NCI-H2171 treated with DMSO at 0.1 percent for 48 hours (cell line): ENCODE measurements at regions not wholly inside any gene's neighbourhood (a gene's known extent, or its start where the extent isn't known, plus 50 kb on each side); places are given as distances from the start of the nearest gene placed in this dataset.

Experiments used
- DNase-seq: peaks from one replicate; lab custom pipeline; 2025; lab: John Stamatoyannopoulos, UW

DNA sequence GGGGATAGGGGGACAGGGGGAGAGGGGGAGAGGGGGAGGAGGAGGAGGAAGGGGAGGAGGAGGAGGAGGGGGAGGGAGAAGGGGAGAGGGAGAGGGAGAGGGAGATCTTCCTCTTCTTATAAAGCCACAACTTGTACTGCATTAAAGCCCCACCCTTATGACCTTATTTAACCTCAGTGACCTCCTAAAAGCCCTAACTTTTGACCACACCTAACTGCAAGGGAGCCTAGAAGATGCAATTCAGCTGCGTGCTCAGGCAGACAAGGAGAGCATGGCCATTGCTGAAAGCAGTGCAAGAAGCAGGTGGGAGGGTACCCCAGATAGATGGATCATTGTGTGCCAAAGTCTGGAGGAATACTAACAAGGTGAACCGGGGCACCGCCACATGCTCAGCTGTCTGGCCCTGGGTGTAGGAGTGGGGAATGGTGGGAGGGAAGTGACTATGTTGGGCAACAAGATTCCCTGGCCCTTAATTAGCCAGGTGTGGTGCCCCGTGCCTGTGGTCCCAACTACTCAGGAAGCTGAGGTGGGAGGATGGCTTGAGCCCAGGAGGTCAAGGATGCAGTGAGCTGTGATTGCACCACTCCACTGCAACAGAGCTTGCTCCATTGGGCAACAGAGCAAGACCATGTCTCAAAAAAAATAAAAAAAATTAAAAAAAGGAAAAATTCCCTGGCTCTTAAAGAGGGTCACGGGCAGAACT is 125.4 kb upstream of the BOD1 start:
- no peak for DNase-seq

DNA sequence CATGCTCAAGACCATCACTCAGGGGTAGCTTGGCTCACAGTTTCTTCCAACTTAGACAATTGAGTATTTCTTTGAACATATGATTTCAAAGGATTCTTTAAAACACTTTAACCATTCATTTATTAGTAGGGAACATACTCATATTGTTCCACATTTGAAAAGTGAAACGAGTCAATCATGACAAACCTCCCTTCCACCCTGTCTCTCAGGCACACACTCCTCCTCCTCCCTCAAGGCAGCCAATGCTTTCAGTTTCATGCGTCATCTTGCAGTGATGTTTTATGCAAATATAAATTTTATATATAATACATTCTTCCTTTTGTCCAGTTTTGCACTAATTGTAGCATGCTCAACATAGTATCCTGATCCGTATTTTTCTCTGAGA is 126.0 kb upstream of the BOD1 start:
- no peak for DNase-seq

DNA sequence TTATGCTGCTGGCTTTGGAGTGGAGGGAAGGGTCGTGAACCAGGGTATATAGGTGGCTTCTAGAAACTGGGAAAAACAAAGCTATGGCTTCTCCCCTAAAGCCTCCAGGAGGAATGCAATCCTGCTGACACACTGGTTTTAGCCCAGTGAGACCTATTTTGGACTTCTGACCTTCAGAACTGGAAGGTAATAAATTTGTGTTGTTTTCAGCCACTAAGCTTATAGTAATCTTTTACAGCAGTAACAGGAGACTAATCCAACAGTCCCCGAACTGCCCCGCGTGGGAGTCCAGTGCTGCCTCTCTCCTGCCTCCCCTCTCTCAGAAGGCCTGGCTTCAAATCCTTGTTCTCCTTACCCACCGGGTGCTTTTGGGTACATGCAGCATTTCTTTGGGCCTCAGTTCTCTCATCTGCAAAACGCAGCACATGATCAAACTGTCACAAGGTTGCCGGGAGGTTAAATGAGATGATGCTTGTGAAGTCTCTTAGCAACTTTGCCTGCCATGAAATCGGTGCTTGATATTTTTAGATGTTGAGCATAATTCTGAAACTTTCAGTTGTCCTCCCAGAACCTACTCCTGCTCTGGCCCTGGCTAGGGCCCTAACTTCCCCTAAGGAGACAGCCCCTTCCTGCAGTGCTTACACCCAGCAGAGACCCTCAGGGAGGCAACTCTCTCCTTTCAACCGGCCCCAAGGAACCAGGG is 127.3 kb upstream of the BOD1 start:
- no peak for DNase-seq

DNA sequence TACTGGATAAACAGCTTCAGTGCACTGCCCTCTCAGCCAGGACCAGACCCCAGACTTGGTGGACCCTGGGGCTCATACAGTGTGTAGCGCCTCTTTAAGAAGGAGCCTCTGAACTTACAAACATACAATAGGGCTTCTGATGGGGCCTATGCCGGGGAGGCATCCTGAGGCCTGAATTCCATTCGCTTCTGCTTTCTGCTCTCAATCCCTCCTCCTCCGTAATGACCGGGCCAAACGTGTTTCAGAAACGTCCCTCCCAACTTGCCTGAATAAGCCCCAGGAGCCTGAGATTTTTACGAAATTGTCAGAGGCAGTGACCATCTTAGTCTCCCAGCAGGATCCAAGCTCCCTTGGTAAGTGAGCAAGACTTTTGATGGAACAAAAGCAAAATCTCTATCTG is 128.1 kb upstream of the BOD1 start:
- DNase-seq: no peak

DNA sequence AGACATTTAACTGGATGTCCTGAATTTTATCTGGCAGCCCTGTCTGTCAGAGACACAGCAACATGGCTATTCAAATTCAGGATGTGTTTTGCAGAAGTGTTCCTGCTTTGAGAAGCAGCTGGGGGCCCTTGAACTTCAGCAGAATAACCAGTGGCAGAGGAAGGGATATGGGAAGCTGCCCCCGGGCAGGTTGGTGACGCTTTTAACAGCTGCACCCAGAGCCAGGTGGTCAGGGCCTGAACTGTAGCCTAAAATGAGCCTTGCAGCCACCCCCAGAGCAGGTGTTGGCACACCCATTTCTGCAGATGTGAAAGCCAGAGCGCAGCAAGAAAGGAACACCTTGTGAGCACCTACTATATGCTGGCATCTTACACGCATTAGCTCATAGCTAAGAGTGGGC is 128.7 kb upstream of the BOD1 start:
- DNase-seq: no peak

DNA sequence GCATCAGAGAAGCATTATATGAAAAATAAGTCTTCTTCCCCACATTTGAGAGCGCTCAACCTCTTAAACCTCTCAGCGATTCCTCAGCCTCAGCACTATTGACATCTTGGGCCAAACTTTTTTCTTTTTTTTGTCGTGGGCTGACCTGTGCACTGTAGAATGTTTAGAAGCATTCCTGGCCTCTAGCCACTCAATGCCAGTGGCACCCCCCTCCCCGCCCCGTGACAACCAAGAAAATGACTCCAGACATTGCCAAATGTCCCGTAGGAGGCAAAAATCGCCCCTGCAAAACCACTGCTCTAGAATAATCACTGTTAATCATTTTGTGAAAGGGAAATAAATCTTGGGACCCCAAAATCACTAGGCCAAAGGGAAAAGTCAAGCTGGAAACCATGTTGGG is 129.1 kb upstream of the BOD1 start:
- DNase-seq: no peak

DNA sequence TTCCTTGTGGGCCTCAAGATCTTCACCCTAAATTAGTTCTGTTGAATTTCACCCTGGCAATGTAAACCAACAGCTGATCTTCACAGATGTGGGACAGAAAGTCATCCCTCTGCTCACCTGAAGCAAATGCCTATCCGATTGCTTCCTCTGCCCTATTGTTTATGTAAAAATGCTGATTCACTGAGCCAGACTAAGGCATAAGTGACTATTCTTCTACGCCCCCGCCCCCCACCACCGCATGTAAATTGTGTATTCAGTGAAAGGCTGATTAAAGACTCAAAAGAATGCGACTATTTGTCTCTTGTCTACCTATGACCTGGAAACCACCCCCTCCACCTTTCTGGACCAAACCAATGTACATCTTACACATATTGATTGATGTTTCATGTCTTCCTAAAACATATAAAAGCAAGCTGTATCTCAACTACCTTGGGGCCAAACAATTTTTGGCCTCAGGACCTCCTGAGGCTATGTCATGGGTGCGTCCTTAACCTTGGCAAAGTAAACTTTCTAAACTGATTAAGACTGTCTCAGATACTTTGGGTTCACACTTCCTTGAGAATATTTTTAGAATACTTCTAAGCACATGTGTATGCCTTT is 129.7 kb upstream of the BOD1 start:
- DNase-seq: no peak

DNA sequence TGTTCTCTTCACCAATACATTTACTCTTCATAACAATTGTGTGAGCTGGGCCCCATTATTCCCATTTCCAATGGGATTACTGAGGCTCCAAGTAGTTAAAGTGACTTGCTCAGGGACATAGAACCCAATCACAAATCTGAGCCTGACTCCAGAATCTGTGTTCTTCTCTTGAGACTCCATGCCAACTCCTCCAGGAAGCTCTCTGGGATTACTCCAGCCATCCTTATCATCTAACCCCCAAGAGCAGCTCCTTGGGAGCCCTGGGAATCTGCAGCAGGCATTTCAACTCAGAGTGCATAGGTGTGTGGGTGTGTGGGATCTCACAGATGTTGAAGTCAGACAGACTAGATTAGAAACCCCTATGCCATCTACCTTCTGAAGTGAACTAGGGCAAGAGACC is 131.4 kb upstream of the BOD1 start:
- DNase-seq: no peak

DNA sequence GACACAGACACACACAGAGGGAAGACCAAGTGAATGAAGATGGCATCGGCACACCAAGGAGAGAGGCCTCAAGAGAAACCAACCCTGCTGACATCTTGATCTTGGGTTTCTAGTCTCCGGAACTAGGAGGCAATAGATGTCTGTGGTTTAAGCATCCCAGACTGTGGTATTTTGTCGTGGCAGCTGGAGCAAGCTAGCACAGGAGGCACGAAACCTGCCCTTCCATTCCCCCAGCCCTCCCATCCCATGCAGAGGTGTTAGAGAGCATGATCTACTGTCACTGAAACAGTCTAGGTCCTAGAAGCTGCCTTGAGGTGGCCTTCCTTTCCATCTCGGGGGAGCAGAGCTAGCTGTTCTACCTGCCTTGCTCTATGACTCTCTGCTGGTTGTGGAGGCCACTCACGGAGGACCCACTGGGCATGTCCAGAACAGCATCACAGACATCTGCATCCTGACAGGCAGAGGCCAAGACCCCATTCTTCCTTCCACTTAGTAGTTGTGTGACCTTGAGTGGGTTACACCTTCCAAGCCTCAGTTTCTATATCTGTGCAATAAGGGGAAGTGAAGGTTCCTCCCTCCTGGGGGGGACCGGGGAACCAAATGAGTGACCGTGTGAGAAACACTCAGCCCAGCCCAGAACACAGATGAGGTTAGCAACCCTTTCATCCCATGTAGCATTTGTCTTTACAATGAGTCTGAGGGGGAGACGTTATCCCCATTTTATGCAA is 134.3 kb upstream of the BOD1 start:
- no peak for DNase-seq

DNA sequence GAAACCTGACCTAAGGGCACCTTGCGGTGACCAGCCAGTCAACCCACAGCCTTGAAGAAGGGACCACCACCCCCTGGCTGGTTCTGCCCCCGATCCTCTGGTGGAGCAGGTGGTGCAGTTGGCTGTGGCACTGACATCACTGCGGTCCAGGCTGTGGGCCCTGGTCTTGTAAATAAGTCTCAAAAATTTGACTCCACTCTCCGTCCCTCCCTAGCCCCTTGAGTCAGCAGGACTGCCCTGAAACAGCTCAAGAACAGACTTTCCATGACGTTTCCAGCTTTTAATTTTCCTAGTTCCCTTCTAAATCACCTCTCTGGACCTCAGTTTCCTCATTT is 134.8 kb upstream of the BOD1 start:
- no peak for DNase-seq

DNA sequence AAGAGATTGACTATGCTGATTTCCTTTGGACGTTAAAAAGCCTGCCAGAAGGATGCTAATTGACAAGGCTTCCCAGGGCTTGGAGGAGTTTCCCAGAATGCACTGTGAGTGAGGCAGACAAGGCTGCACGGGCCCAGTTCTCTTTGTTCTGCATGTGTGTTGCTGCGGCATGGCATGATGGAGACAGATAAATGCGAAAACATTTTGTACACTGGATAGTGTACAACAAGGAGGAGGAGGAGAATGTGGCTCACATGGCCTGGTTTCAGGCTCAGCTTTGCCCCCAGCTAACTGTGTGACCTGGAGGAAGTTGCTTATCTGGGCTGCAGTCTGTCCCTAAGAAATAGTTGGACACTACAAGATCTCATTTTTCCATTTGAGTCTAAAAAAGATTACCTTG is 135.5 kb upstream of the CPEB4 start:
- no peak for DNase-seq

DNA sequence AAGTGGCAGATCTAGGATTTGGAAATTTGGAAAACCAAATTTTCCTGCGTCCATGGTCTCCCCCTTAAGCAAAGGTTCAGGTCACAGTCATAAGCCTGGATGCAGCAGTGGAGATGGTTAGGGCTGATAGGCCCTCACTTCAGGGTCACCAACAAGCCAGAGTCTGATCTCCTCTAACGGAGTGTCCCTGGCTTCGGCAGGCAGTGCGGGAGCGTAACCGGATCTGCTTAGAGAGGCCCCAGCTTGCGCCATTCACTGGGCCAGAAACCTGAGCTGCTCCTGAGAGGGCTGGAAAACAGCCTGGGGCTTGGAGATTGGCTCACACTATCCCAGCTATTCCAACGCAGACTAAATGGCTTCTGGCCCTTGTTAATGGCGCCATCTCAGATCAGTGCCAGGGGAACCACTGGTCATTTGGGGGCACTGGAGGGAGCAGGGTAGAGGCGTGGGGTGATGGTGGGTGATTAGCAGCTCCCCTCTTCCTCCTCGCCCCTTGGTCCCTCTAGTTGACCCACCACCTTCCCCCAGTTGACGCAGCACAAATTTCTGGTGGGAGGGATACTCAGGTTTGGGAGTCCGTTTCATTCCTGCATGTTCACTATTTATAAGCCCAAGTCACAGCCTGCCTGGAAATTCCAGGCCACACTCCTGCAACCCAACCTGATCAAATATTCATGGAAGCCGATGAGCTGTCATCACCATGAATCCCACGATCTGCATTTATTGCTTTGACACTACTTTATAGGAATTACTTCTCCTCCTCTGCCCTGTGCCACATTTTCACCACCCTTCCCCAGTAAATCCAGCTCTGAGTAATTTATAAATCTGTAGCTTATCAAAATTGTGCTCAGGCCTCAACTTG is 134.6 kb upstream of the CPEB4 start:
- peak; percentile 47 for DNase-seq

DNA sequence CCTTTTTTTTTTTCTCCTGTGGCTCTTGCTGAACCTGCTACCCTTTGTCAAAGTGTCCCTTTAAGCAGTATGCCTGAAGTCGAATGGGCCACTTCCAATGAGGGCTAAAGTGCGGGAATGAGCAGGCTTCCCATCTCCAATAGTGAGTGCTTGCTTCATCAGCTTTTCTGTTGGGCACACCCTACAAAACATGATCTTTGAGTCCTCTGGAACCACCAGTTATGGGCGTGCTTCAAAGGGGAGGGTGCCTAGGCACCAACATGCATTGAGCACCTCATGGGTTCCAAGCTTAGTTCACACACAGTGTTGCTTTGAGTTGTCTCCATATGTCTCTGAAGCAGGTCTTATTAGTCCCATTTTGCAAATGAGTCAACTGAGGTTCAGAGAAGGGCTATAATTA is 132.8 kb upstream of the CPEB4 start:
- no peak for DNase-seq

DNA sequence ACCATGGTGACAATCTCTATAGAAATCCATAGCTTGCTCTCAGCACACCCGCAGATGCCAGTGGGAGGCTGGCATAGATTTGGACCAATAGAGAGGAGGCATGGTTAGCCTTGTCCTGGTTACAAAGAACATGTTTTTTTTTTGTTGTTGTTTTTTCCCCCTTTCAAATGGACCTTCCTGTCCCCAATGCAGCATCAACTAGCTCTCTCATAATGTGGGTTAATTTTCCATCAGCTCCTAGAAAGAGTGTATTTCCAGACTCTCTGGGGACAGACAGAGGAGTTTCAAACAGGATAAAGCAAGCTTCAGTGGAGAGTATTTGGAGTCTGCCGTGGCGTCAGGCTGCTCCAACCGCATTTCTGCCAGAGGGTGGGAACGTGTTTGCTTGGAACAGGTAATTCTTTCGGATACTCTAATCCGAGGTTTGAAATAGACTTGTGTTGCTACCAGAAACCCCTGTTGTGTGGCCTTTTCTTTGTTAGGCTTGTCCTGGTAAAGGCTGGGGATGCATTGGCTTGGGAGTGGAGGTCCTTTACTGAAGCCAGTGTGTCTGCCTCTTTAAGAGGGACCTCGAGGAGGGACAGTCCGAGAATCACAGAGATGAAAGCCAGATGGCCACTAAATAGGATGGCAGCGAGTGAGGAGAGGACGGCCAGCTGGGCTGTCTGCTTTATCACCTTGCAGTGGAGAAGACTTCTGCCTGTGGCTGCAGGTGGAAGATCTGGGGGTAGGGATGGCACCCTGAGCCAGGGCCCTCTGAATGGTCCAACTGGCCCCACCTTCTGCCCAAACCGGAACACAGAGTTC is 130.5 kb upstream of the CPEB4 start:
- DNase-seq: no peak

DNA sequence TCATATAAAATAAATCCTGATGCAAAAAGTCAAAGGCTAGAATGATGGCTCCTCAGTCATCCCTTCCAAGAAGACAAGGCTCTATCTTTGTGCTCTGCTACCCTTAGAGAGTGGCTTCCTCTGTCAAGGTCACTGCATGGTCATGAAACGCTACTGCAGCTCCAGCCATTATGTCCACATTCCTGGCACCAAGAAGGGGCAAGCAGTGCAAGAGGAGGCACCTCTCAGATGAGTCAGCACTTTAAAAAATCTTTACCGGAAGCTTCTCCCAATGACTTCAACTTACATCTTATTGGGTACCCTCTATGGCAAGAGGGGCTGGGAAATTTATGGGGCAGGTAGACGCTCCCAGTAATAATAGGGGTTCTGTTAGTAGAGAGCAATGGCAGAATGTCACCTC is 129.5 kb upstream of the CPEB4 start:
- DNase-seq: no peak

DNA sequence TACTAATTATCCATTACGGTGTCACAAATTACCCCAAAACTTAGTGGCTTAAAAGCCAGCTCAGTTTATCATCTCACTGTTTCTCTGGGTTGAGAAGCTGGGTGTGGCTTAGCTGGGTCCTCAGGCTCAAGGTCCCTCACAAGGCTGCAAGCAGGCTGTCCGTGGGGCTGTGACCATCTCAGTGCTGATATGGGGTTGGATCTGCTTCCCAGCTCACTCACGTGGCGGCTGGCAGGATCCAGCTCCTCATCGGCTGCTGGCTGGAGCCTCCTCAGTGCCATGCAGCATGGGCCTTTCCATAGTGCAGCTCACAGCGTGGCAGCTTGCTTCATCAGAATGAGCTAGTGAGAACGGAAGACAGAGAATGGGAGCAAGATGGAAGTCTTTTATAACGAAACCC is 128.5 kb upstream of the CPEB4 start:
- DNase-seq: no peak

DNA sequence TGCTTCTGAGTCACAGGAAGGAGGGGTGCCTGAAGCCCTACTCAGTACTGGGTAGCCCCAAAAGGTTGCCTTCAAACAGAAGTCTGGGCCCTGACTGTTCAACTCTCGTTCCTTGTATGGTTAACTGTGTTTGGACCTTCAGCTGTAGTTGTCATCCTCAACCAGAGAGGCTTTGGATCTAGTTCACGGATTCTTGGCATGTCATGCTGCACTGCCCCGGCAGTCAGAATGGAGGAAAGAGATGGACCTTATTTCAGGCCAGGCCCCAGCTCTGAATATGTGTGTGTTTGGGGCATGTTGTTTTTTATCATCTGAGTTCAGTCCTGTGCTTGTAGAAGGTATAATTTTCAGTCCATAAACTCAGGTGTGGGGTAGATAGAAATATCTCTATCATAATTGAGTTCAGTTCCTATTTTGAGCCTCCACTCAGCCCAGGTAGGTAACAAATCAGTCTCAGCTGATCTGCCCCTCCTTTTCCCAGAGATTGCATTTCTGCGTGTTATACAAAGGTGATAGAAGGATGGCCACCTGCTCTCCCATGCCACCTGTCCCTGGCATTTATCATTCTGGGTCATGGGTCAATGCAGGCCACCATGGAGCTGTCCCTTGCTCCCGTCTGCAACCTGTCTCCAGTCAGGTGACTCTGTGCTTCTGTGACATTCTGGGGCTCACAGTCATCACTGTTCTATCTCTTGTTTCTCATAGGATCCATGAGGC is 127.5 kb upstream of the CPEB4 start:
- no peak for DNase-seq

DNA sequence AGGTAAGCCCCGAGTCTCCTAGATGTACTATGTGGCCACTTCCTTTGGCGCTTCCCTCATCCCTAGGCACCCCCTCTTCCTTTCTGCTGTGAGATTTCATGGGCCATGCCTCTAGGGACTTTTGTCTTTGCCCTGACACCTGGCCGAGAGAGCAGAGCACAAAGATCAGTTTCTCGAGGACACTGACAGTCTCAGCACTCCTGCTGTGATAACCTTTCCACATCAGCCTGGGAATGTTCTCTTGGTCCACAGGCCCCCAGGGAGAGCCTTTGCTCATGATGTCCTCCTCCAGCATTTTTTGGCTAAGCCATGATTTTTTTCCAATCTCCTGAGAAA is 127.0 kb upstream of the CPEB4 start:
- DNase-seq: no peak

DNA sequence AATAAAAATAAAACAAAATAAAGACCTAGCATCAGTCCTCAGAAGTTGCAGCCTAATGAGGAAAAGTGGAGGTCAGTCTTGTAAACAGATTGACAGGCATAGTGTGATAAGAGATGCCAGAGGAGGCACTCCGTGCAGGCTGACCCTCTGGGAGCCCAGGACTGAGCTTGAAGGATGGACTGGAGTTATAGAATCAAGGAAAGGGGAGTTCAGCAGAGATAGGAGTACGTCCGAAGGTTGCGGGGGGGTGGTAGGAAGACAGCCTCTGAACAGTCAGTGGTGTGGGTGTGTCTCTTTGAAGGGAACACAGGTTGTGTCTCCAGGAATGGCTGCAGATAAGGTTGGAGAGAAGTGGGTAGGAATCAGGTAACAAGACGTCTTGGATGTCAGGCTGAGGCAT is 126.1 kb upstream of the CPEB4 start:
- no peak for DNase-seq

DNA sequence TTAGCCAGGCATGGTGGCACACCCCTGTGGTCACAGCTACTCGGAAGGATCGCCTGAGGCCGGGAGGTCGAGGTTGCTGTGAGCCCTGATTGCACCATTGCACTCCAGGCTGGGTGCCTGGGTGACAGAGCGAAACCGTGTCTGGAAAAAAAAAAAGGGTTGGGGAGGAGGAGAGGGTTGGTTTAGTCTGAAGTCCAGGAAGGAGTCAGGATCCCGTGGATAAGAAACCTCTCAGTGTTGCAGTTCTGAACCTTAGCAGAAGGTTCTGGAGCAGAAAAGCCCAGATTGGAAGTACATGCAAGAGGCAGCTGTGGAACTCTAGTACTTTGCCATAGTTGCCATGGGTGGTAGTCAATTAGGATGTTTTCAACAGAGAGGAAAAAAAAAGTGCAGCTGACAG is 125.2 kb upstream of the CPEB4 start:
- DNase-seq: no peak

DNA sequence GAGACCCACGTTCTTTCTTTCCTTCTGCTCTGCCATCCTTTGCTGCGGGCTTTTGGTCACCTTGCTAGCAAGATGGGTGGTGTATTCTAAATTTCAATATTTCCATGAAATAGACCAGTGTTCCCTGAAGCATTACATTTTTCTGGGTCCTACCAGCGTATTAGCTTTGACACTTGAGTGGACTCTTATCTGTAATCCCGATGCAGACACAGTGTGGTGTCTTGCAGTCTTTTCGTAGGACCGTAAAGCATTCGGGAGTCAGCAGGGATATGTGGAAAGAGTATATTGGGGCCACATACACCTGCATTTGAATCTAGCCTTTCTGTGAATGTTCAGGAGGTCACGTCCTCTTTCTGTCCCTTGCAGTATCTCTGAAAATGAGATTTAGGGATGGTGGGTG is 124.7 kb upstream of the CPEB4 start:
- no peak for DNase-seq
